Retinal pigment epithelial cell (primary cell): ENCODE measurements at regions not wholly inside any gene's neighbourhood (a gene's known extent, or its start where the extent isn't known, plus 50 kb on each side); places are given as distances from the start of the nearest gene placed in this dataset.

Source experiments
- DNase-seq: peaks from one replicate; pipeline ENCODE4 v3.0.0-alpha.2; 2010; ENCODE audit warnings: low read depth
- H3K4me3 ChIP-seq: 2 replicates; pipeline ENCODE4 v1.5.1; 2011; ENCODE audit warnings: mild to moderate bottlenecking, low read length, control low read depth, moderate library complexity
- CTCF ChIP-seq: conservative IDR thresholded peaks from 2 replicates; pipeline ENCODE4 v1.5.1; 2011; ENCODE audit warnings: low read depth, low read length, control low read depth, inconsistent platforms

- no peak for DNase-seq
- no peak overlapping the region for H3K4me3 ChIP-seq
- TF ChIP-seq CTCF, result no peak
These were observed 91.4 kb upstream of the NAMPT start for GRCh38 chr7:106376026-106376799.

GRCh38 chr7:106375499-106375898, 90.7 kb upstream of the NAMPT start:
- no peak overlapping the region for H3K4me3 ChIP-seq
- TF ChIP-seq CTCF, result no peak
- no peak for DNase-seq

GRCh38 chr7:106374437-106374836, 89.7 kb upstream of the NAMPT start:
- H3K4me3 ChIP-seq, result no peak overlapping the region
- no peak for TF ChIP-seq CTCF

GRCh38 chr7:106372595-106373318, 88.0 kb upstream of the NAMPT start:
- no peak overlapping the region for H3K4me3 ChIP-seq
- TF ChIP-seq CTCF, result no peak
- DNase-seq, result peak; percentile 17

More at GRCh38 chr7:106374437-106374836, 89.7 kb upstream of the NAMPT start:
- DNase-seq, result no peak

GRCh38 chr7:106372126-106372525, 87.3 kb upstream of the NAMPT start:
- DNase-seq, result no peak
- TF ChIP-seq CTCF, result no peak
- no peak overlapping the region for H3K4me3 ChIP-seq

- TF ChIP-seq CTCF, result no peak
- no peak overlapping the region for H3K4me3 ChIP-seq
- no peak for DNase-seq
These were observed 86.8 kb upstream of the NAMPT start for GRCh38 chr7:106371629-106372028.

- no peak for TF ChIP-seq CTCF
- H3K4me3 ChIP-seq, result no peak overlapping the region
- no peak for DNase-seq
These were observed 85.8 kb upstream of the NAMPT start for GRCh38 chr7:106370542-106370941.
